Astrocyte (in vitro differentiated cells and primary cell): ENCODE measurements at regions not wholly inside any gene's neighbourhood (a gene's known extent, or its start where the extent isn't known, plus 50 kb on each side); places are given as distances from the start of the nearest gene placed in this dataset.

ENCODE experiments used
- DNase-seq: peaks from one replicate; pipeline ENCODE4 v3.0.0-alpha.2; 2010; ENCODE audit warnings: low read depth
- FAIRE-seq: peaks from 2 replicates; lab custom pipeline; 2011; peaks lifted over from hg19 to GRCh38; lab: Jason Lieb, UNC
- H2AFZ ChIP-seq: 2 replicates; pipeline ENCODE4 v1.6.0; 2012; ENCODE audit warnings: low read depth, low read length, inconsistent platforms
- H3K27ac ChIP-seq: 2 replicates; pipeline ENCODE4 v1.5.1; 2011; ENCODE audit warnings: low read depth, low read length, inconsistent platforms
- H3K27me3 ChIP-seq: 2 replicates; pipeline ENCODE4 v1.6.0; 2011; ENCODE audit warnings: low read length, inconsistent platforms; ENCODE audit not compliant: insufficient read depth
- H3K36me3 ChIP-seq: 2 replicates; pipeline ENCODE4 v1.5.1; 2011; ENCODE audit warnings: low read length, inconsistent platforms; ENCODE audit not compliant: insufficient read depth
- H3K4me1 ChIP-seq: 2 replicates; pipeline ENCODE4 v1.5.1; 2011; ENCODE audit warnings: low read length, inconsistent platforms; ENCODE audit not compliant: insufficient read depth
- H3K4me2 ChIP-seq: 2 replicates; pipeline ENCODE4 v1.6.0; 2012; ENCODE audit warnings: low read length, inconsistent platforms
- H3K4me3 ChIP-seq: 2 replicates; pipeline ENCODE4 v1.5.1; 2011; ENCODE audit warnings: low read depth, mild to moderate bottlenecking, low read length, inconsistent platforms; ENCODE audit not compliant: insufficient read depth
- H3K79me2 ChIP-seq: 2 replicates; pipeline ENCODE4 v1.6.0; 2012; ENCODE audit warnings: mild to moderate bottlenecking, low read length, inconsistent platforms; ENCODE audit not compliant: insufficient read depth
- H3K9ac ChIP-seq: 2 replicates; pipeline ENCODE4 v1.6.0; 2012; ENCODE audit warnings: mild to moderate bottlenecking, low read length, inconsistent platforms
- H3K9me3 ChIP-seq: 2 replicates; pipeline ENCODE4 v1.5.1; 2012; ENCODE audit warnings: low read depth, mild to moderate bottlenecking, low read length, inconsistent platforms; ENCODE audit not compliant: insufficient read depth
- H4K20me1 ChIP-seq: 2 replicates; pipeline ENCODE4 v1.6.0; 2012; ENCODE audit warnings: low read length, inconsistent platforms; ENCODE audit not compliant: insufficient read depth
- H3K27ac Mint-ChIP-seq: one replicate; pipeline ENCODE4 v1.8.0; 2021; ENCODE audit warnings: mild to moderate bottlenecking, mixed read lengths; ENCODE audit not compliant: unreplicated experiment
- H3K27me3 Mint-ChIP-seq: one replicate; pipeline ENCODE4 v1.8.0; 2021; ENCODE audit warnings: low read depth, mixed read lengths; ENCODE audit not compliant: unreplicated experiment
- H3K36me3 Mint-ChIP-seq: one replicate; pipeline ENCODE4 v1.8.0; 2021; ENCODE audit warnings: low read depth, mixed read lengths; ENCODE audit not compliant: unreplicated experiment
- H3K4me1 Mint-ChIP-seq: one replicate; pipeline ENCODE4 v1.8.0; 2021; ENCODE audit warnings: low read depth, mixed read lengths; ENCODE audit not compliant: unreplicated experiment
- H3K4me3 Mint-ChIP-seq: one replicate; pipeline ENCODE4 v1.8.0; 2021; ENCODE audit warnings: mild to moderate bottlenecking, moderate library complexity, mixed read lengths; ENCODE audit not compliant: unreplicated experiment
- H3K9me3 Mint-ChIP-seq: one replicate; pipeline ENCODE4 v1.8.0; 2021; ENCODE audit warnings: mild to moderate bottlenecking, mixed read lengths; ENCODE audit not compliant: unreplicated experiment
- EZH2 ChIP-seq: IDR thresholded peaks from 2 replicates; pipeline ENCODE4 v1.6.1; 2012; ENCODE audit warnings: mild to moderate bottlenecking, low read length, inconsistent platforms; ENCODE audit not compliant: insufficient read depth
- TF ChIP-seq, protein P1 (sequence below): IDR thresholded peaks from 2 replicates; pipeline ENCODE4 v1.5.1; 2011; ENCODE audit warnings: low read depth, mild to moderate bottlenecking, inconsistent platforms, low read length, moderate library complexity; ENCODE audit not compliant: insufficient read depth

GRCh38 chr1:5586629-5587028, 405.6 kb downstream of the NPHP4 start:
- Histone ChIP-seq H3K79me2 (no peaks in the 10 kb centered on the region), H3K36me3 (no peaks in the 10 kb centered on the region), H3K27me3 (no peaks in the 10 kb centered on the region), H3K4me1 (no peaks in the 10 kb centered on the region), H4K20me1 (no peaks in the 10 kb centered on the region), H3K9me3 (peaks cover 7% of the 10 kb centered on the region), H3K4me3 (no peak overlapping the region), H3K27ac (no peak overlapping the region), H3K4me2 (no peak overlapping the region), H2AFZ (no peak overlapping the region), H3K9ac (no peak overlapping the region)
- DNase-seq (no peak), FAIRE-seq (no peak)
- no peaks in the 10 kb centered on the region for H3K4me1 Mint-ChIP-seq
- H3K36me3 Mint-ChIP-seq = no peaks in the 10 kb centered on the region
- peaks cover 6% of the 10 kb centered on the region for H3K9me3 Mint-ChIP-seq
- H3K27ac Mint-ChIP-seq = no peak overlapping the region
- TF ChIP-seq, protein P1, sequence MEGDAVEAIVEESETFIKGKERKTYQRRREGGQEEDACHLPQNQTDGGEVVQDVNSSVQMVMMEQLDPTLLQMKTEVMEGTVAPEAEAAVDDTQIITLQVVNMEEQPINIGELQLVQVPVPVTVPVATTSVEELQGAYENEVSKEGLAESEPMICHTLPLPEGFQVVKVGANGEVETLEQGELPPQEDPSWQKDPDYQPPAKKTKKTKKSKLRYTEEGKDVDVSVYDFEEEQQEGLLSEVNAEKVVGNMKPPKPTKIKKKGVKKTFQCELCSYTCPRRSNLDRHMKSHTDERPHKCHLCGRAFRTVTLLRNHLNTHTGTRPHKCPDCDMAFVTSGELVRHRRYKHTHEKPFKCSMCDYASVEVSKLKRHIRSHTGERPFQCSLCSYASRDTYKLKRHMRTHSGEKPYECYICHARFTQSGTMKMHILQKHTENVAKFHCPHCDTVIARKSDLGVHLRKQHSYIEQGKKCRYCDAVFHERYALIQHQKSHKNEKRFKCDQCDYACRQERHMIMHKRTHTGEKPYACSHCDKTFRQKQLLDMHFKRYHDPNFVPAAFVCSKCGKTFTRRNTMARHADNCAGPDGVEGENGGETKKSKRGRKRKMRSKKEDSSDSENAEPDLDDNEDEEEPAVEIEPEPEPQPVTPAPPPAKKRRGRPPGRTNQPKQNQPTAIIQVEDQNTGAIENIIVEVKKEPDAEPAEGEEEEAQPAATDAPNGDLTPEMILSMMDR = no peak
- no peak for TF ChIP-seq EZH2
- H3K4me3 Mint-ChIP-seq = no peak overlapping the region
- H3K27me3 Mint-ChIP-seq = peaks cover 25% of the 10 kb centered on the region

DNA sequence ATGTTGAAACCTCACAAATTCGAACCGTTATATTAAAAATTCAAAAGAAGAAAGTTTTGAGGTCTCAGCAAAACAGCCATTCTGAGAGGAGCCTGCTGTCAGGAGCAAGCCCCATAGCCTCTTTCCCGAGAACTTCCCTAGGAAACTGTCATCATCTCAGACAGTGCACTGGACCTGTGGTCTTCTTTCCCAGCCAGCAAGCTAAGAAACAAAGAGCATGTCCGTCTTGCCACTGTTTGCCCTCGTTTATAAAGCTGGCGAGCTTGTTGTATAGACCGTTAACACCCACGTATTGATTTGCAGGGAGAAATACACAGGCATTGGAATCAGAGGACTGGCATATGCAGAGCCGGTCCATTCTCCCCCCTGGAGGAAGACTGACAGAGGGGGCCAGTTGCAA, 407.0 kb downstream of the NPHP4 start:
- H3K27ac Mint-ChIP-seq = no peak overlapping the region
- no peaks in the 10 kb centered on the region for H3K36me3 ChIP-seq
- DNase-seq = no peak
- no peak overlapping the region for H3K4me2 ChIP-seq
- H3K27me3 Mint-ChIP-seq = peaks cover 32% of the 10 kb centered on the region
- no peak overlapping the region for H3K27ac ChIP-seq
- H3K9ac ChIP-seq = no peak overlapping the region
- no peaks in the 10 kb centered on the region for H3K4me1 ChIP-seq
- no peaks in the 10 kb centered on the region for H3K27me3 ChIP-seq
- H3K36me3 Mint-ChIP-seq = no peaks in the 10 kb centered on the region
- H3K4me1 Mint-ChIP-seq = no peaks in the 10 kb centered on the region
- TF ChIP-seq, protein P1 = no peak
- TF ChIP-seq EZH2 = no peak
- H4K20me1 ChIP-seq = no peaks in the 10 kb centered on the region
- H2AFZ ChIP-seq = no peak overlapping the region
- H3K79me2 ChIP-seq = no peaks in the 10 kb centered on the region
- FAIRE-seq = no peak
- no peak overlapping the region for H3K4me3 Mint-ChIP-seq
- no peak overlapping the region for H3K4me3 ChIP-seq
- peaks cover 1% of the 10 kb centered on the region for H3K9me3 Mint-ChIP-seq
- peaks cover 7% of the 10 kb centered on the region for H3K9me3 ChIP-seq

DNA sequence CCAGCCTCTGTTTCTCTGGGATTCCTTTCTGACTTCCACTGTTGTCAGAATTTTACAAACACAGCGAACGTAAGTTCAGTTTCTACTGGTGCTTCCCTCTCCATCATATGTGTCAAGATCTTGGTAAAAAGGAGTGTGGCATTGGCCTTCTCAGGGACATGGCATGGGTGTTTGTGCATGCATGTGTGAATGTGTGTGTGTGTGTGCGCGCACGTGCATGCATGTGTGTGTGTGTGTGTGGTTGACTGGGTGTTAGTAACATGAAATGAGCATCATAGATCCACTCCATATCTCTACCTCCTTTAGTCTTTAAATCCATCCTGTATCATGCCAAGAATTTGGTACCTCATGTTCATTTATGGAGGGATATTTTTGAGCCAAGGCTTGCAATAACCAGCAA, 411.3 kb downstream of the NPHP4 start:
- no peaks in the 10 kb centered on the region for H3K4me1 Mint-ChIP-seq
- no peaks in the 10 kb centered on the region for H4K20me1 ChIP-seq
- TF ChIP-seq, protein P1 = no peak
- TF ChIP-seq EZH2 = no peak
- no peak overlapping the region for H3K4me2 ChIP-seq
- no peak overlapping the region for H3K4me3 Mint-ChIP-seq
- DNase-seq = no peak
- FAIRE-seq = no peak
- H3K4me1 ChIP-seq = no peaks in the 10 kb centered on the region
- H3K27me3 Mint-ChIP-seq = peaks cover 46% of the 10 kb centered on the region
- H3K36me3 ChIP-seq = no peaks in the 10 kb centered on the region
- no peak overlapping the region for H3K27ac ChIP-seq
- H3K27ac Mint-ChIP-seq = no peak overlapping the region
- no peak overlapping the region for H3K4me3 ChIP-seq
- H3K9me3 ChIP-seq = peaks cover 7% of the 10 kb centered on the region
- H3K36me3 Mint-ChIP-seq = no peaks in the 10 kb centered on the region
- H3K27me3 ChIP-seq = no peaks in the 10 kb centered on the region
- H3K9me3 Mint-ChIP-seq = peaks cover 6% of the 10 kb centered on the region
- no peaks in the 10 kb centered on the region for H3K79me2 ChIP-seq
- H2AFZ ChIP-seq = no peak overlapping the region
- no peak overlapping the region for H3K9ac ChIP-seq
